ENCODE measurements at regions not wholly inside any gene's neighbourhood (a gene's known extent, or its start where the extent isn't known, plus 50 kb on each side); places are given as distances from the start of the nearest gene placed in this dataset.

DNA sequence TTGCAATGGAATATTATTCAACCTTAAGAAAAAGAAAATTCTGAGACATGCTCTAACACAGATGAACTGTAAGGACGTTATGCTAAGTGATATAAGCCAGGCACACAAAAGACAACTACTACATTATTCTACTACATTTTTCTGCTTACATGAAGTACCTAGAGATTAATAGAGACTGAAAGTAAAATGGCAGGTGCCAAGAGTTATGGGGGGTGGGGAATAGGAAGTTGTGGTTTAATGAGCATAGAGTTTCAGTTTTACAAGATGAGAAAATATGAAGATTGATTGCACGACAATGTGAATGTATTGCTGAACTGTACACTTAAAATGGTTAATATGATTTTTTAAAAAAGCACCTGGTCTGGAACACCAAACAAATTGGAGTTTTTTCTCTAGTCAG is 1231.6 kb upstream of the DDX18 start:
- Histone ChIP-seq H3K79me1 (ENCODE audit: low read length) (no peaks in the 10 kb centered on the region), H3K4me3 (ENCODE audit: low read depth, low read length) (no peak overlapping the region), H3K27ac (ENCODE audit: low read depth, low read length) (no peak overlapping the region), H3K14ac (ENCODE audit: low read length) (no peak overlapping the region), H3K4me2 (ENCODE audit: low read length) (no peak overlapping the region), H3K4ac (ENCODE audit: low read depth, low read length) (no peak overlapping the region), H2BK12ac (ENCODE audit: low read length) (no peak overlapping the region), H4K12ac (ENCODE audit: low read depth, low read length) (no peak overlapping the region), H3K23ac (ENCODE audit: low read length) (no peak overlapping the region), H2BK120ac (ENCODE audit: insufficient read depth, low read length, poor library complexity) (no peak overlapping the region), H4K8ac (ENCODE audit: low read depth, low read length) (no peak overlapping the region), H3K79me2 (ENCODE audit: control insufficient read depth, insufficient read depth, low read length, poor library complexity) (no peaks in the 10 kb centered on the region), H3K9me3 (ENCODE audit: insufficient read depth, low read depth, low read length) (no peaks in the 10 kb centered on the region), H2AFZ (ENCODE audit: insufficient read depth, low read length, poor library complexity) (no peak overlapping the region), H3K36me3 (ENCODE audit: control insufficient read depth in 1 of 2, insufficient read depth in 2 of 2, low read length in 2 of 2) (no peaks in the 10 kb centered on the region), H3K18ac (ENCODE audit: low read length) (no peak overlapping the region), H4K91ac (ENCODE audit: low read depth, low read length) (no peak overlapping the region), H2AK5ac (ENCODE audit: low read length) (no peak overlapping the region), H3K27me3 (ENCODE audit: insufficient read depth, low read length) (no peaks in the 10 kb centered on the region), H3K9ac (ENCODE audit: low read length) (no peak overlapping the region), H2BK5ac (ENCODE audit: low read depth, low read length, poor library complexity) (no peak overlapping the region), H3K4me1 (ENCODE audit: control insufficient read depth in 1 of 2, insufficient read depth in 2 of 2, low read length in 2 of 2) (no peaks in the 10 kb centered on the region)
- no peak for DNase-seq
- WGBS (ENCODE audit: extremely low coverage, insufficient coverage, insufficient read length), result no CpG with 5 or more reads among the region's 2 CpGs

- H2AK5ac ChIP-seq (ENCODE audit: low read length), result no peak overlapping the region
- H2BK12ac ChIP-seq (ENCODE audit: low read length), result no peak overlapping the region
- no peak for DNase-seq
- no peak overlapping the region for H2AFZ ChIP-seq (ENCODE audit: insufficient read depth, low read length, poor library complexity)
- H3K18ac ChIP-seq (ENCODE audit: low read length), result no peak overlapping the region
- H3K27ac ChIP-seq (ENCODE audit: low read depth, low read length), result no peak overlapping the region
- no peak overlapping the region for H4K91ac ChIP-seq (ENCODE audit: low read depth, low read length)
- H3K23ac ChIP-seq (ENCODE audit: low read length), result no peak overlapping the region
- no peaks in the 10 kb centered on the region for H3K79me2 ChIP-seq (ENCODE audit: control insufficient read depth, insufficient read depth, low read length, poor library complexity)
- no peak overlapping the region for H2BK5ac ChIP-seq (ENCODE audit: low read depth, low read length, poor library complexity)
- no peak overlapping the region for H3K4me3 ChIP-seq (ENCODE audit: low read depth, low read length)
- H3K79me1 ChIP-seq (ENCODE audit: low read length), result no peaks in the 10 kb centered on the region
- H3K36me3 ChIP-seq (ENCODE audit: control insufficient read depth in 1 of 2, insufficient read depth in 2 of 2, low read length in 2 of 2), result no peaks in the 10 kb centered on the region
- no peaks in the 10 kb centered on the region for H3K4me1 ChIP-seq (ENCODE audit: control insufficient read depth in 1 of 2, insufficient read depth in 2 of 2, low read length in 2 of 2)
- H3K4ac ChIP-seq (ENCODE audit: low read depth, low read length), result no peak overlapping the region
- no peak overlapping the region for H3K9ac ChIP-seq (ENCODE audit: low read length)
- H3K14ac ChIP-seq (ENCODE audit: low read length), result no peak overlapping the region
- no peak overlapping the region for H3K4me2 ChIP-seq (ENCODE audit: low read length)
- no peak overlapping the region for H4K8ac ChIP-seq (ENCODE audit: low read depth, low read length)
- H4K12ac ChIP-seq (ENCODE audit: low read depth, low read length), result no peak overlapping the region
- WGBS (ENCODE audit: extremely low coverage, insufficient coverage, insufficient read length), result no CpG with 5 or more reads among the region's 2 CpGs
- H2BK120ac ChIP-seq (ENCODE audit: insufficient read depth, low read length, poor library complexity), result no peak overlapping the region
- no peaks in the 10 kb centered on the region for H3K27me3 ChIP-seq (ENCODE audit: insufficient read depth, low read length)
- H3K9me3 ChIP-seq (ENCODE audit: insufficient read depth, low read depth, low read length), result no peaks in the 10 kb centered on the region
These were observed 1228.7 kb upstream of the DDX18 start for GRCh38 chr2:116585669-116586327.

- Histone ChIP-seq H3K4me3 (ENCODE audit: low read depth, low read length) (no peak overlapping the region), H3K9ac (ENCODE audit: low read length) (no peak overlapping the region), H3K27ac (ENCODE audit: low read depth, low read length) (no peak overlapping the region), H2BK12ac (ENCODE audit: low read length) (no peak overlapping the region), H2AK5ac (ENCODE audit: low read length) (no peak overlapping the region), H3K18ac (ENCODE audit: low read length) (no peak overlapping the region), H2BK5ac (ENCODE audit: low read depth, low read length, poor library complexity) (no peak overlapping the region), H3K4me1 (ENCODE audit: control insufficient read depth in 1 of 2, insufficient read depth in 2 of 2, low read length in 2 of 2) (no peaks in the 10 kb centered on the region), H4K8ac (ENCODE audit: low read depth, low read length) (no peak overlapping the region), H3K23ac (ENCODE audit: low read length) (no peak overlapping the region), H3K27me3 (ENCODE audit: insufficient read depth, low read length) (no peaks in the 10 kb centered on the region), H3K79me1 (ENCODE audit: low read length) (no peaks in the 10 kb centered on the region), H2BK120ac (ENCODE audit: insufficient read depth, low read length, poor library complexity) (no peak overlapping the region), H3K14ac (ENCODE audit: low read length) (no peak overlapping the region), H4K91ac (ENCODE audit: low read depth, low read length) (no peak overlapping the region), H2AFZ (ENCODE audit: insufficient read depth, low read length, poor library complexity) (no peak overlapping the region), H3K79me2 (ENCODE audit: control insufficient read depth, insufficient read depth, low read length, poor library complexity) (no peaks in the 10 kb centered on the region), H3K9me3 (ENCODE audit: insufficient read depth, low read depth, low read length) (no peaks in the 10 kb centered on the region), H4K12ac (ENCODE audit: low read depth, low read length) (no peak overlapping the region), H3K4ac (ENCODE audit: low read depth, low read length) (no peak overlapping the region), H3K4me2 (ENCODE audit: low read length) (no peak overlapping the region), H3K36me3 (ENCODE audit: control insufficient read depth in 1 of 2, insufficient read depth in 2 of 2, low read length in 2 of 2) (no peaks in the 10 kb centered on the region)
- DNase-seq, result no peak
- WGBS (ENCODE audit: extremely low coverage, insufficient coverage, insufficient read length), result no CpG with 5 or more reads among the region's 1 CpG
These were observed 1228.2 kb upstream of the DDX18 start for GRCh38 chr2:116586328-116586689.

Measured in trophoblast cell (in vitro differentiated cells and primary cell).